Transverse colon (tissue), 4 donors: ENCODE measurements at regions not wholly inside any gene's neighbourhood (a gene's known extent, or its start where the extent isn't known, plus 50 kb on each side); places are given as distances from the start of the nearest gene placed in this dataset.
A peak's percentile ranks its signal among the peaks of the same experiment; 100 is the strongest.

Experiments used
- DNase-seq: peaks from one replicate; pipeline ENCODE4 v3.0.0-alpha.2; 2019
- H3K27ac ChIP-seq, 4 donors: fragments of 200-600 bp; sonication (generic); 2 replicates each; pipeline ENCODE4 v1.5.1; 2016 to 2018; ENCODE audit warnings: inconsistent platforms in 4 of 4
- H3K27me3 ChIP-seq: fragments of 200-600 bp; sonication (generic); 2 replicates; pipeline ENCODE4 v1.5.1; 2017; ENCODE audit warnings: inconsistent platforms
- H3K36me3 ChIP-seq, 4 donors: fragments of 200-600 bp; sonication (generic); 2 replicates each; pipeline ENCODE4 v1.5.1; 2017 to 2019; ENCODE audit warnings: inconsistent platforms in 4 of 4
- H3K4me1 ChIP-seq, 4 donors: fragments of 200-600 bp; sonication (generic); 2 replicates each; pipeline ENCODE4 v1.5.1; 2017 to 2020; ENCODE audit warnings: inconsistent platforms in 4 of 4
- H3K4me3 ChIP-seq, 4 donors: fragments of 200-600 bp; sonication (generic); 1 replicate in 1 of 4; 2 replicates in 3 of 4; pipeline versions ENCODE4 v1.5.1 to v1.6.1; 2017 to 2019; ENCODE audit warnings: inconsistent platforms in 4 of 4
- H3K9me3 ChIP-seq, 2 donors: fragments of 200-600 bp; sonication (generic); 2 replicates each; pipeline ENCODE4 v1.5.1; 2017 to 2019; ENCODE audit warnings: inconsistent platforms in 2 of 2
- CTCF ChIP-seq, 5 experiments: fragments of 200-600 bp in 3 of 5; fragments of 450-650 bp in 2 of 5; sonication (generic) in 3 of 5; IDR thresholded peaks; 1 replicate in 2 of 5; 2 replicates in 3 of 5; pipeline ENCODE4 v1.5.1; 2016 to 2017; ENCODE audit warnings: antibody characterized with exemption in 5 of 5, inconsistent platforms in 3 of 5, mild to moderate bottlenecking in 2 of 5, moderate library complexity in 1 of 5
- EP300 ChIP-seq: sonication (generic); formaldehyde crosslinking; IDR thresholded peaks from one replicate; pipeline ENCODE4 v1.6.1; 2017; ENCODE audit warnings: antibody characterized with exemption, low read depth
- POLR2A ChIP-seq: fragments of 450-650 bp; IDR thresholded peaks from one replicate; pipeline ENCODE4 v1.6.1; 2016; ENCODE audit warnings: antibody characterized with exemption, mild to moderate bottlenecking, moderate library complexity
- POLR2AphosphoS5 ChIP-seq, 3 donors: sonication (generic); formaldehyde crosslinking; IDR thresholded peaks; one replicate each; pipeline ENCODE4 v1.6.1; 2016; ENCODE audit warnings: antibody characterized with exemption in 3 of 3
- WGBS, 2 donors: methylation state at CpG; one replicate each; pipeline ENCODE4 v1.1.5; 2018; ENCODE audit warnings: low coverage in 1 of 2; 5-methylcytosine and 5-hydroxymethylcytosine counted together
- in situ Hi-C, 4 donors: fragments of 200-750 bp; cut with MboI; loops; one replicate each; pipeline versions ENCODE4 v1.15.0 to v1.15.1; 2017; ENCODE audit warnings: low sequenced_read_pairs in 3 of 4, low pct_ligation_motif_present in 1 of 4, low pct_unique_long_range_greater_than_20kb in 1 of 4
- intact Hi-C: fragments of 100-400 bp; cut with DNase I; formaldehyde crosslinking; loops from one replicate; pipeline ENCODE4 v1.15.1; 2023; ENCODE audit warnings: low total_unique reads

GRCh38 chr12:93174048-93174447 lies 203.7 kb upstream of the NUDT4 start:
- peak overlapping the region; percentile 35 to 67 (median 54) for H3K27ac ChIP-seq
- WGBS, 2 donors, result 33 to 70% methylated on average over 1 to 3 of the region's 3 CpGs
- no peaks in the 10 kb centered on the region for H3K9me3 ChIP-seq
- H3K4me3 ChIP-seq, result no peak overlapping the region
- DNase-seq, result no peak
- intact Hi-C loops, result loop anchor here (10.0 kb wide), 1 partner anchor 69 kb away; no protein-coding TSS in a partner anchor
- peaks cover 13 to 53% (median 30%) of the 10 kb centered on the region in 4 donors for H3K4me1 ChIP-seq
- H3K27me3 ChIP-seq, result no peaks in the 10 kb centered on the region
- in situ Hi-C loops, result no loop called here
- TF ChIP-seq POLR2AphosphoS5 (IDR thresholded peaks at IDR 0.05), result peak in 2 of 3 donors; percentile 11 to 29
- TF ChIP-seq POLR2A, result no peak
- no peaks in the 10 kb centered on the region for H3K36me3 ChIP-seq

- 93% methylated on average over 2 to 5 of the region's 5 CpGs for WGBS, 2 donors
- Histone ChIP-seq H3K4me3 (no peak overlapping the region), H3K36me3 (no peaks in the 10 kb centered on the region), H3K9me3 (no peaks in the 10 kb centered on the region), H3K4me1 (peaks cover 13 to 53% (median 30%) of the 10 kb centered on the region in 4 donors), H3K27me3 (no peaks in the 10 kb centered on the region), H3K27ac (peak overlapping the region; percentile 41 to 72 (median 66))
- intact Hi-C loops (loop anchor here (10.0 kb wide), 1 partner anchor 70 kb away; no protein-coding TSS in a partner anchor), in situ Hi-C loops (no loop called here)
- TF ChIP-seq EP300, result no peak
- TF ChIP-seq POLR2A, result no peak
- no peak for TF ChIP-seq POLR2AphosphoS5 (IDR thresholded peaks at IDR 0.05)
- no peak for TF ChIP-seq CTCF (IDR thresholded peaks at IDR 0.05)
- DNase-seq, result no peak
These were observed 203.3 kb upstream of the NUDT4 start for GRCh38 chr12:93174473-93174872.

GRCh38 chr12:93176165-93176564 lies 201.6 kb upstream of the NUDT4 start:
- Histone ChIP-seq H3K36me3 (no peaks in the 10 kb centered on the region), H3K4me1 (peaks cover 13 to 53% (median 30%) of the 10 kb centered on the region in 4 donors), H3K9me3 (no peaks in the 10 kb centered on the region), H3K4me3 (no peak overlapping the region), H3K27me3 (no peaks in the 10 kb centered on the region), H3K27ac (peak overlapping the region; percentile 66 to 76 (median 70))
- in situ Hi-C loops, result no loop called here
- no peak for DNase-seq
- TF ChIP-seq EP300 (no peak), POLR2AphosphoS5 (IDR thresholded peaks at IDR 0.05) (no peak), CTCF (IDR thresholded peaks at IDR 0.05) (no peak), POLR2A (no peak)
- intact Hi-C loops, result loop anchor here (10.0 kb wide), 1 partner anchor 71 kb away; no protein-coding TSS in a partner anchor
- 56 to 67% methylated on average over 1 of the region's 1 CpG for WGBS, 2 donors

- TF ChIP-seq POLR2A, result no peak
- no peak for TF ChIP-seq EP300
- no peaks in the 10 kb centered on the region for H3K27me3 ChIP-seq
- H3K4me3 ChIP-seq, result no peak overlapping the region
- H3K4me1 ChIP-seq, result peaks cover 13 to 53% (median 31%) of the 10 kb centered on the region in 4 donors
- in situ Hi-C loops, result no loop called here
- WGBS, 2 donors, result 0 to 35% methylated on average over 1 to 2 of the region's 2 CpGs
- peak overlapping the region; percentile 66 to 76 (median 70) for H3K27ac ChIP-seq
- no peaks in the 10 kb centered on the region for H3K9me3 ChIP-seq
- no peak for DNase-seq
- intact Hi-C loops, result loop anchor here (10.0 kb wide), 1 partner anchor 72 kb away; no protein-coding TSS in a partner anchor
- H3K36me3 ChIP-seq, result no peaks in the 10 kb centered on the region
These were observed 201.1 kb upstream of the NUDT4 start for GRCh38 chr12:93176610-93177126.

- TF ChIP-seq POLR2AphosphoS5 (IDR thresholded peaks at IDR 0.05) (no peak), POLR2A (no peak), CTCF (IDR thresholded peaks at IDR 0.05) (no peak), EP300 (no peak)
- Histone ChIP-seq H3K27me3 (no peaks in the 10 kb centered on the region), H3K9me3 (no peaks in the 10 kb centered on the region), H3K4me1 (peaks cover 13 to 53% (median 31%) of the 10 kb centered on the region in 4 donors), H3K36me3 (no peaks in the 10 kb centered on the region), H3K4me3 (no peak overlapping the region), H3K27ac (peak overlapping the region; percentile 66 to 76 (median 70))
- in situ Hi-C loops, result no loop called here
- DNase-seq, result no peak
- intact Hi-C loops, result loop anchor here (10.0 kb wide), 1 partner anchor 73 kb away; no protein-coding TSS in a partner anchor
- WGBS, 2 donors, result 75 to 78% methylated on average over 6 to 9 of the region's 9 CpGs
These were observed 200.2 kb upstream of the NUDT4 start for GRCh38 chr12:93177208-93178153.
